H9 (cell line): ENCODE measurements at regions not wholly inside any gene's neighbourhood (a gene's known extent, or its start where the extent isn't known, plus 50 kb on each side); places are given as distances from the start of the nearest gene placed in this dataset.

ENCODE experiments used
- DNase-seq: peaks from one replicate; pipeline ENCODE4 v3.0.0-alpha.2; 2017
- H2AFZ ChIP-seq: one replicate; pipeline ENCODE4 v1.6.1; 2013; ENCODE audit warnings: mild to moderate bottlenecking, low read length, control low read depth, moderate library complexity
- H2AK5ac ChIP-seq: 2 replicates; pipeline ENCODE4 v1.6.1; 2013; ENCODE audit warnings: low read length, control low read depth, mixed read lengths; ENCODE audit not compliant: insufficient read length
- H2BK120ac ChIP-seq: one replicate; pipeline ENCODE4 v1.6.1; 2013; ENCODE audit warnings: low read depth, mild to moderate bottlenecking, low read length, control low read depth, inconsistent platforms; ENCODE audit not compliant: poor library complexity, severe bottlenecking
- H2BK12ac ChIP-seq: 2 replicates; pipeline ENCODE4 v1.6.1; 2013; ENCODE audit warnings: low read length, control low read depth, mixed read lengths, low read depth; ENCODE audit not compliant: insufficient read length
- H2BK15ac ChIP-seq: 2 replicates; pipeline ENCODE4 v1.6.1; 2013; ENCODE audit warnings: low read depth, low read length, control low read depth
- H2BK20ac ChIP-seq: one replicate; pipeline ENCODE4 v1.6.1; 2013; ENCODE audit warnings: low read depth, mild to moderate bottlenecking, low read length, control low read depth, inconsistent platforms; ENCODE audit not compliant: poor library complexity, severe bottlenecking
- H2BK5ac ChIP-seq: 2 replicates; pipeline ENCODE4 v1.6.1; 2013; ENCODE audit warnings: low read length, control low read depth, mixed read lengths; ENCODE audit not compliant: insufficient read length
- H3K14ac ChIP-seq: 2 replicates; pipeline ENCODE4 v1.6.1; 2013; ENCODE audit warnings: low read length, control low read depth; ENCODE audit not compliant: insufficient read depth
- H3K18ac ChIP-seq: 2 replicates; pipeline ENCODE4 v1.6.1; 2013; ENCODE audit warnings: low read depth, mild to moderate bottlenecking, mixed read lengths, low read length, control low read depth; ENCODE audit not compliant: insufficient read length
- H3K23ac ChIP-seq: 2 replicates; pipeline ENCODE4 v1.6.1; 2013; ENCODE audit warnings: low read length, control low read depth, mixed read lengths, low read depth; ENCODE audit not compliant: insufficient read length
- H3K23me2 ChIP-seq: 2 replicates; pipeline ENCODE4 v1.6.1; 2013; ENCODE audit warnings: low read depth, mild to moderate bottlenecking, mixed read lengths, low read length, control low read depth; ENCODE audit not compliant: insufficient read length, poor library complexity, severe bottlenecking
- H3K27ac ChIP-seq: 2 replicates; pipeline ENCODE4 v1.5.1; 2013; ENCODE audit warnings: low read length, control low read depth, mixed read lengths, low read depth; ENCODE audit not compliant: insufficient read length
- H3K27me3 ChIP-seq: 2 replicates; pipeline ENCODE4 v1.6.1; 2013; ENCODE audit warnings: low read length, control low read depth, inconsistent platforms; ENCODE audit not compliant: insufficient read depth
- H3K4ac ChIP-seq: 2 replicates; pipeline ENCODE4 v1.6.1; 2013; ENCODE audit warnings: low read depth, mild to moderate bottlenecking, control low read depth, inconsistent platforms, low read length, moderate library complexity
- H3K4me1 ChIP-seq: 2 replicates; pipeline ENCODE4 v1.6.1; 2013; ENCODE audit warnings: low read length, control low read depth, inconsistent platforms; ENCODE audit not compliant: insufficient read depth
- H3K4me2 ChIP-seq: 2 replicates; pipeline ENCODE4 v1.6.1; 2013; ENCODE audit warnings: low read length, control low read depth, mixed read lengths; ENCODE audit not compliant: insufficient read length, insufficient read depth
- H3K56ac ChIP-seq: 2 replicates; pipeline ENCODE4 v1.6.1; 2013; ENCODE audit warnings: low read depth, mild to moderate bottlenecking, mixed read lengths, low read length, control low read depth; ENCODE audit not compliant: insufficient read length
- H3K79me1 ChIP-seq: 2 replicates; pipeline ENCODE4 v1.6.1; 2013; ENCODE audit warnings: low read depth, mild to moderate bottlenecking, moderate library complexity, low read length, control low read depth, inconsistent platforms; ENCODE audit not compliant: insufficient read depth, poor library complexity, severe bottlenecking
- H3K79me2 ChIP-seq: 2 replicates; pipeline ENCODE4 v1.6.1; 2013; ENCODE audit warnings: low read length, control low read depth, inconsistent platforms; ENCODE audit not compliant: insufficient read depth
- H3K9ac ChIP-seq: 2 replicates; pipeline ENCODE4 v1.6.1; 2013; ENCODE audit warnings: low read length, control low read depth, mixed read lengths; ENCODE audit not compliant: insufficient read length; ENCODE audit errors: extremely low read depth
- H3K9me3 ChIP-seq: one replicate; pipeline ENCODE4 v1.6.1; 2013; ENCODE audit warnings: low read depth, low read length, inconsistent platforms; ENCODE audit not compliant: control insufficient read depth
- H3T11ph ChIP-seq: one replicate; pipeline ENCODE4 v1.6.1; 2013; ENCODE audit warnings: mild to moderate bottlenecking, low read length, control low read depth, inconsistent platforms
- H4K20me1 ChIP-seq: one replicate; pipeline ENCODE4 v1.6.1; 2013; ENCODE audit not compliant: control insufficient read depth, insufficient read length, insufficient read depth
- H4K5ac ChIP-seq: 2 replicates; pipeline ENCODE4 v1.6.1; 2013; ENCODE audit warnings: low read depth, mild to moderate bottlenecking, mixed read lengths, low read length, control low read depth; ENCODE audit not compliant: insufficient read length
- H4K8ac ChIP-seq: replicated peaks from 2 replicates; pipeline ENCODE4 v1.6.1; 2013; ENCODE audit warnings: low read length, control low read depth, mixed read lengths, low read depth; ENCODE audit not compliant: insufficient read length
- H4K91ac ChIP-seq: 2 replicates; pipeline ENCODE4 v1.6.1; 2013; ENCODE audit warnings: low read depth, mild to moderate bottlenecking, moderate library complexity, mixed read lengths, low read length, control low read depth; ENCODE audit not compliant: insufficient read length
- H3K27ac Mint-ChIP-seq, 3 experiments: 2 replicates in 2 of 3; 3 replicates in 1 of 3; pipeline ENCODE4 v1.8.0; 2020 to 2021; ENCODE audit warnings: mixed read lengths in 3 of 3, mild to moderate bottlenecking in 1 of 3, moderate library complexity in 1 of 3
- H3K27me3 Mint-ChIP-seq: 2 replicates; pipeline ENCODE4 v1.8.0; 2021; ENCODE audit warnings: low read depth, mild to moderate bottlenecking, moderate library complexity, mixed read lengths
- H3K36me3 Mint-ChIP-seq, 3 experiments: 2 replicates in 2 of 3; 3 replicates in 1 of 3; pipeline ENCODE4 v1.8.0; 2020 to 2021; ENCODE audit warnings: low read depth in 3 of 3, mixed read lengths in 3 of 3; ENCODE audit not compliant: insufficient read depth in 1 of 3
- H3K4me1 Mint-ChIP-seq, 2 experiments: 2 replicates each; pipeline ENCODE4 v1.8.0; 2020; ENCODE audit warnings: mixed read lengths in 2 of 2
- H3K4me3 Mint-ChIP-seq, 2 experiments: 2 replicates in 1 of 2; 3 replicates in 1 of 2; pipeline ENCODE4 v1.8.0; 2020 to 2021; ENCODE audit warnings: mild to moderate bottlenecking in 2 of 2, mixed read lengths in 2 of 2, moderate library complexity in 1 of 2
- H3K9me3 Mint-ChIP-seq, 2 experiments: 2 replicates in 1 of 2; 3 replicates in 1 of 2; pipeline ENCODE4 v1.8.0; 2020; ENCODE audit warnings: mild to moderate bottlenecking in 2 of 2, mixed read lengths in 2 of 2, moderate library complexity in 1 of 2
- WGBS: extraction: QIAGEN DNeasy Blood & Tissue Kit; methylation state at CpG from one replicate; pipeline ENCODE4 v1.1.7; 2013; ENCODE audit warnings: missing lambda C conversion rate, low lambda C conversion rate, mixed read lengths; ENCODE audit not compliant: insufficient read length; ENCODE audit errors: extremely low coverage; 5-methylcytosine and 5-hydroxymethylcytosine counted together
- TF ChIP-seq, protein P1 (sequence below): fragments of 200-600 bp; sonication (generic); conservative IDR thresholded peaks from 3 replicates; pipeline ENCODE4 v1.8.0; 2021; ENCODE audit warnings: antibody characterized with exemption, mild to moderate bottlenecking

DNA sequence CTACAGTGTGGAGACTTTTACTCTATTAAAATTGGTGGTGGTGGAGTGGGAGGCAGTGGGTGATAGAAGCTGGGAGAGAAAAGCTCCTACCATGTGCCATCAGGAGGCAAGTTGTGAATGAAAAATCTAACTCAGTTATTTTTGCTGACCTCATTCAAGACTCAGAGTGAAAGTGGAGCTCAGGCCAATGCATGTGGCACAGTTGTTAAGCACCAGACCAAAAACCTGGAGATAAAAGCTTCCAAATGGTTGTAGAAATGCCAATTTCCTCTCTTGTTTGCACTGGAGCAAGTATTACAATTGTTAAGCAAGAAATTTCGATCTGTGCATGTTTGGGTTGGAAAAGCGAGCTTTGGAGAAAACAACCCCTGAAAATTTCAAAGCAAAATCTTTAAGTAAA lies 81.5 kb upstream of the PRICKLE2 start:
- no CpG with 5 or more reads among the region's 2 CpGs for WGBS
- no peak overlapping the region for H2BK20ac ChIP-seq
- no peak overlapping the region for H2BK12ac ChIP-seq
- H2BK120ac ChIP-seq: no peak overlapping the region
- no peak overlapping the region for H3K18ac ChIP-seq
- no peaks in the 10 kb centered on the region for H3K9me3 ChIP-seq
- Mint-ChIP-seq H3K4me1 (no peaks in the 10 kb centered on the region), H3K9me3 (no peaks in the 10 kb centered on the region), H3K4me3 (no peak overlapping the region), H3K27me3 (no peaks in the 10 kb centered on the region), H3K27ac (no peak overlapping the region), H3K36me3 (no peaks in the 10 kb centered on the region; a peak in 1 of 7 replicates)
- no peak overlapping the region for H3K23ac ChIP-seq
- no peak overlapping the region for H2BK15ac ChIP-seq
- H3K79me1 ChIP-seq: no peaks in the 10 kb centered on the region
- H3K23me2 ChIP-seq: no peaks in the 10 kb centered on the region
- H3K4ac ChIP-seq: no peak overlapping the region
- no peak for DNase-seq
- no peak overlapping the region for H4K91ac ChIP-seq
- H4K8ac ChIP-seq: no peak overlapping the region
- no peak overlapping the region for H4K5ac ChIP-seq
- H3K14ac ChIP-seq: no peak overlapping the region
- no peak overlapping the region for H3T11ph ChIP-seq
- H3K4me1 ChIP-seq: no peaks in the 10 kb centered on the region
- H3K9ac ChIP-seq: no peak overlapping the region
- no peak overlapping the region for H2BK5ac ChIP-seq
- H3K27me3 ChIP-seq: no peaks in the 10 kb centered on the region
- H3K79me2 ChIP-seq: no peaks in the 10 kb centered on the region
- no peak overlapping the region for H3K56ac ChIP-seq
- H2AFZ ChIP-seq: no peak overlapping the region
- no peak overlapping the region for H3K4me2 ChIP-seq
- no peaks in the 10 kb centered on the region for H4K20me1 ChIP-seq
- TF ChIP-seq, protein P1, sequence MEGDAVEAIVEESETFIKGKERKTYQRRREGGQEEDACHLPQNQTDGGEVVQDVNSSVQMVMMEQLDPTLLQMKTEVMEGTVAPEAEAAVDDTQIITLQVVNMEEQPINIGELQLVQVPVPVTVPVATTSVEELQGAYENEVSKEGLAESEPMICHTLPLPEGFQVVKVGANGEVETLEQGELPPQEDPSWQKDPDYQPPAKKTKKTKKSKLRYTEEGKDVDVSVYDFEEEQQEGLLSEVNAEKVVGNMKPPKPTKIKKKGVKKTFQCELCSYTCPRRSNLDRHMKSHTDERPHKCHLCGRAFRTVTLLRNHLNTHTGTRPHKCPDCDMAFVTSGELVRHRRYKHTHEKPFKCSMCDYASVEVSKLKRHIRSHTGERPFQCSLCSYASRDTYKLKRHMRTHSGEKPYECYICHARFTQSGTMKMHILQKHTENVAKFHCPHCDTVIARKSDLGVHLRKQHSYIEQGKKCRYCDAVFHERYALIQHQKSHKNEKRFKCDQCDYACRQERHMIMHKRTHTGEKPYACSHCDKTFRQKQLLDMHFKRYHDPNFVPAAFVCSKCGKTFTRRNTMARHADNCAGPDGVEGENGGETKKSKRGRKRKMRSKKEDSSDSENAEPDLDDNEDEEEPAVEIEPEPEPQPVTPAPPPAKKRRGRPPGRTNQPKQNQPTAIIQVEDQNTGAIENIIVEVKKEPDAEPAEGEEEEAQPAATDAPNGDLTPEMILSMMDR: no peak
- no peak overlapping the region for H2AK5ac ChIP-seq
- H3K27ac ChIP-seq: no peak overlapping the region
